ENCODE measurements at regions not wholly inside any gene's neighbourhood (a gene's known extent, or its start where the extent isn't known, plus 50 kb on each side); places are given as distances from the start of the nearest gene placed in this dataset.

DNA sequence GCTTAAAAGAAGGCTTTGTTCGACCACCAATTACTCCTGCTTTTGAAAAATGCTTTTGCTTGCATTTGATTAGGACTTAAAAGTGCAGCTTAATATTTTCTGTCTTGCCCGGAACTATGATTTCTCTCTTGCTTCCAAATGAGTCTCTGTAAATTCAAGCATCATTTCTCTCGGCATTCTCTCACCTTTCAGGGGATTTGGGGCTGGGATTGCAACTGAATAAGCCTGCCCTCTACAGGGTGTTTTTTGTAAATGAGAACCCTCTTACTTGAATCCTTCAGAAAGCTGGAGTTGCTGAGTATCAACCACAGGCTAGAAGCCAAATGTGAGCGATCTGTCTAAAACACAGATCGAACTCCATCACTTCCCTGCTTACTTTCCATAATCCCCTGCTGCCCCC lies 234.6 kb downstream of the TMEM114 start:
- TF ChIP-seq, protein P1, sequence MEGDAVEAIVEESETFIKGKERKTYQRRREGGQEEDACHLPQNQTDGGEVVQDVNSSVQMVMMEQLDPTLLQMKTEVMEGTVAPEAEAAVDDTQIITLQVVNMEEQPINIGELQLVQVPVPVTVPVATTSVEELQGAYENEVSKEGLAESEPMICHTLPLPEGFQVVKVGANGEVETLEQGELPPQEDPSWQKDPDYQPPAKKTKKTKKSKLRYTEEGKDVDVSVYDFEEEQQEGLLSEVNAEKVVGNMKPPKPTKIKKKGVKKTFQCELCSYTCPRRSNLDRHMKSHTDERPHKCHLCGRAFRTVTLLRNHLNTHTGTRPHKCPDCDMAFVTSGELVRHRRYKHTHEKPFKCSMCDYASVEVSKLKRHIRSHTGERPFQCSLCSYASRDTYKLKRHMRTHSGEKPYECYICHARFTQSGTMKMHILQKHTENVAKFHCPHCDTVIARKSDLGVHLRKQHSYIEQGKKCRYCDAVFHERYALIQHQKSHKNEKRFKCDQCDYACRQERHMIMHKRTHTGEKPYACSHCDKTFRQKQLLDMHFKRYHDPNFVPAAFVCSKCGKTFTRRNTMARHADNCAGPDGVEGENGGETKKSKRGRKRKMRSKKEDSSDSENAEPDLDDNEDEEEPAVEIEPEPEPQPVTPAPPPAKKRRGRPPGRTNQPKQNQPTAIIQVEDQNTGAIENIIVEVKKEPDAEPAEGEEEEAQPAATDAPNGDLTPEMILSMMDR (IDR thresholded peaks at IDR 0.05; ENCODE audit: low read length), result no peak
- TF ChIP-seq EZH2phosphoT487 (IDR thresholded peaks at IDR 0.05; ENCODE audit: low read length), result no peak
- TF ChIP-seq EZH2 (optimal IDR thresholded peaks at IDR 0.05; ENCODE audit: low read depth, low read length), result no peak

Measured in MM.1S (cell line).